Inflammatory macrophage (primary cell): ENCODE measurements at regions not wholly inside any gene's neighbourhood (a gene's known extent, or its start where the extent isn't known, plus 50 kb on each side); places are given as distances from the start of the nearest gene placed in this dataset.
"Not testable (repeated sequence)": the region's sequence is repeated elsewhere in the genome, so short reads cannot be mapped to it uniquely, and the experiment has no call there.

ENCODE experiments used
- DNase-seq, 2 donors: peaks; one replicate each; pipeline ENCODE4 v3.0.0-alpha.2; 2020 to 2022

GRCh38 chr4:54586320-54586955 lies 71.3 kb upstream of the KIT start:
- no peak for DNase-seq

DNA sequence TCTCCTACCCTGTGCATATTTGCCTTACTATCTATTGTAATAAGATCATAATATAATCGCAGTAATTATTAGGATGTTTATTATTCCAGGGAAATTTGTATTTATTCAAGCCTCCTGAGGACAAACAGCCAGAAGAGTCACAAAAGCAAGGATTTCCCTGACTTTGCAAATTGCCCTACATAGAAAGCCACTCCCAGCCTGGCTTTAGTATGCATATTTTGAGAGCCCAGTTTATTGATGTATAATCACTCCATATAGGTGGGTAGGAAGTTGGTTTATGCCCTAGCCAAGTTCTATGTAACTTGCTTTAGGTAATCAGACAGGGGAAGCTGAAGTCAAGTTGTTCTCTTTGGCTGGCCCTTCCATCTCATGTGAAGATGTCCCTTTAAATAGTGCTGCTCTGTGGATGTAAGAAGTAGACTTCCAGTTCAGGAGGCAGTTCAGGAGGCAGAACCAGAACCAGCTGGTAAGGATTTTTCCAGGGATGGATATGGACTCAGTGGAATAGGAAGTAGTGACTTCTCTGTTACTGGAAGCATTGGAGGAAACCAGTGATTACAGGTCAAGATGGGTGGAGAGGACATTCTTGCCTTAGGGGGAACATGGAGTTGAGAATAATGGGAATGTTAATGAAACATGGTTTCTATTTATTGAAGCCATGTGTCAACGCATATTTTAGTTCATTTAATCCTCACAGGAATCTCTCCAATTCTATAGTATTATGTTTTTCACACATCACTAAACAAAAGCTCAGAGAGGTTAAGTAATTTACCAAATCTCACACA lies 70.5 kb upstream of the KIT start:
- no peak for DNase-seq

GRCh38 chr4:54588404-54588803 lies 69.4 kb upstream of the KIT start:
- DNase-seq = no peak

GRCh38 chr4:54589586-54589985 lies 68.2 kb upstream of the KIT start:
- no peak for DNase-seq

DNA sequence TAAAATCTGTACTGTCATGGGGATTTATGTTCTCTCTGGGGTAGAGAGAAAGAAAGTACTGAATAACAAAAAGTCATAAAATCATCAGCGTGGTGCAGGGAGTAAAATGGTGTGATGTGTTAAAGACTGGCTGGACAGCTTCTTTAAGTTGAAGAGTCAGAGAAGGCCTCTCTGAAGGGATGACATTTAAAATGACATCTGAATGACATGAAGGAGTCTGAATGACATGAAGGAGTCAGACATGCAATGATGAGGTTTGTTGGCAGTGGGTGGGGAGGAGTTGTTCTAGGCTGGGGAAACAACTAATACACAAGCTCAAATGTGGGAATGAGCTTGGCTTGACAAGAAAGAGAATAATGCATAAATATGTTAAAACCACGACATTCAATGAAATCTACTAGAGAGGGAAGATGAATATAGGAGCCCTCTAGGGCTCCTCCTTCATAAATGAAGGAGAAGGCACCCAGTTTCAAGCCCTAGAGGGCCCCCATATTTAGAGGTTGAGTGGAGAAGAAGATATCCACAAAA lies 63.9 kb upstream of the KIT start:
- DNase-seq = no peak

GRCh38 chr4:54596201-54596600 lies 61.6 kb upstream of the KIT start:
- DNase-seq = no peak

DNA sequence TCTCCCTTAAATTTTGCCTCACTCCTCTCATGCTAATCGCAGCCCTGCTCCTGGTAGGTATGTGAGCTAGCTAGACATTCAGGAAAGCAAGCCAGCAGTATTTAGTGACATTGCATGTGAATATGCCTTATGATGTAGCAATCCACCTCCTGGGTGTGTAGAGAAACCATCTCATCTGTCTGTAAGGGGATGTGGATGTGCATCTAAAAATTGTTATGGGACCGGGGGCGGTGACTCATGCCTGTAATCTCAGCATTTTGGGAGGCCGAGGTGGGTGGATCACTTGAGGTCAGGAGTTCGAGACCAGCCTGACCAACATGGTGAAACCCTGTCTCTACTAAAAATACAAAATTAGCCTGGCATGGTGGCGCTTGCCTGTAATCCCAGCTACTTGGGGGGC lies 60.1 kb upstream of the KIT start:
- DNase-seq = not testable (repeated sequence)

DNA sequence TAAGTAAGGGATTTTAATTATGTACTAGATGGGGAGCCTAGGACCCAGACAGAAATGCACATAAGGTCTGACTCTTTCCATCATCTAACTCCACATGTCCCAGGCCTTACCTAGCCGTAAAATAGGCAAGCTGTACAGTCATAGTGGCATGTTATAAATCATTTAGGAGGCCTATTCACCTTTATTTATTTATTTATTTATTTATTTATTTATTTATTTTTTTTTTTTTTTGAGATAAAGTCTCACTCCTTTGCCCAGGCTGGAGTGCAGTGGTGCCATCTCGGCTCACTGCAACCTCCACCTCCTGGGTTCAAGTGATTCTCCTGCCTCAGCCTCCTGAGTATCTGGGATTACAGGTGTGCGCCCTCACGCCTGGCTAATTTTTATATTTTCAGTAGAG lies 55.6 kb upstream of the KIT start:
- not testable (repeated sequence) for DNase-seq

- DNase-seq = no peak
These were observed 50.7 kb upstream of the KIT start for GRCh38 chr4:54607067-54607466.

GRCh38 chr4:54607521-54607920 lies 50.2 kb upstream of the KIT start:
- no peak for DNase-seq
